Esophagus (tissue), 2 donors: ENCODE measurements at regions not wholly inside any gene's neighbourhood (a gene's known extent, or its start where the extent isn't known, plus 50 kb on each side); places are given as distances from the start of the nearest gene placed in this dataset.

Experiments
- H3K27ac ChIP-seq, 2 donors: one replicate each; pipeline ENCODE4 v1.5.1; 2013; ENCODE audit warnings: low read depth in 2 of 2, mild to moderate bottlenecking in 2 of 2, inconsistent platforms in 1 of 2, low read length in 1 of 2, moderate library complexity in 1 of 2
- H3K27me3 ChIP-seq, 2 donors: one replicate each; pipeline ENCODE4 v1.6.1; 2013; ENCODE audit warnings: low read length in 2 of 2, control low read depth in 1 of 2, mild to moderate bottlenecking in 1 of 2; ENCODE audit not compliant: insufficient read depth in 2 of 2, control insufficient read depth in 1 of 2
- H3K36me3 ChIP-seq, 2 donors: one replicate each; pipeline ENCODE4 v1.6.1; 2013; ENCODE audit warnings: low read length in 1 of 2; ENCODE audit not compliant: control insufficient read depth in 2 of 2, insufficient read depth in 2 of 2
- H3K4me1 ChIP-seq, 2 donors: one replicate each; pipeline ENCODE4 v1.6.1; 2013; ENCODE audit warnings: low read length in 1 of 2; ENCODE audit not compliant: control insufficient read depth in 2 of 2, insufficient read depth in 2 of 2
- H3K4me3 ChIP-seq, 2 donors: one replicate each; pipeline ENCODE4 v1.5.1; 2013; ENCODE audit warnings: low read length in 2 of 2, mild to moderate bottlenecking in 2 of 2, low read depth in 1 of 2, moderate library complexity in 1 of 2
- H3K9me3 ChIP-seq, 2 donors: one replicate each; pipeline ENCODE4 v1.6.1; 2013; ENCODE audit warnings: mild to moderate bottlenecking in 2 of 2, low read depth in 1 of 2, low read length in 1 of 2, moderate library complexity in 1 of 2; ENCODE audit not compliant: control insufficient read depth in 2 of 2, insufficient read depth in 1 of 2
- WGBS, 2 donors: extraction: QIAGEN DNeasy Blood & Tissue Kit; methylation state at CpG; one replicate each; pipeline ENCODE4 v1.1.7; 2013; 5-methylcytosine and 5-hydroxymethylcytosine counted together
- donor health status: healthy with polysubstance abuse.
- donor health status: Bipolar disorder and iron deficiency.

- no peaks in the 10 kb centered on the region for H3K36me3 ChIP-seq
- H3K9me3 ChIP-seq = no peaks in the 10 kb centered on the region
- WGBS, 2 donors = 80 to 85% methylated on average over 9 of the region's 9 CpGs
- H3K4me1 ChIP-seq = no peaks in the 10 kb centered on the region
- no peak overlapping the region for H3K27ac ChIP-seq
- H3K27me3 ChIP-seq = peaks cover 0 to 3% of the 10 kb centered on the region in 2 donors
- H3K4me3 ChIP-seq = no peak overlapping the region
Observed at GRCh38 chr2:234768608-234769196, 183.1 kb upstream of the SH3BP4 start.

DNA sequence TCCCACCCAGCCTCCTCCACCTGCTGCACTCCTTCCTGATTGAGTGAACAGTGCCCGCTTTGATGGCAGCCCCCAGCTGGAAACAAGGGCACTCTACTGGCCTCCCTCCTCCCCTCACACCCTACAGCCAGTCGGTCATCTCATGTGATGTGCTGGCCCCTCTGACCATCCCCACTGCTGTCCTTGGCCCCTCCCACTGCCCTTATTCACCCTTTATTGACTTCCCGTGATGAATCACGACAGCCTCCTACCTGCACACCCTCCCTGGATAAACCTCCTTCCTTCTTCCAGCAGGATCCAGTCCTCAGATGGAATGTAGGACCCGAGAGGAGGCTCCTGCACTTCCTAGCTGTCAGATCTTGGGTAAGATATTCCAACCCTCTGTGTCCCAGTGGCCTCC, 186.5 kb upstream of the SH3BP4 start:
- Histone ChIP-seq H3K4me3 (no peak overlapping the region), H3K27me3 (no peaks in the 10 kb centered on the region), H3K4me1 (no peaks in the 10 kb centered on the region), H3K27ac (no peak overlapping the region), H3K9me3 (no peaks in the 10 kb centered on the region), H3K36me3 (no peaks in the 10 kb centered on the region)
- WGBS, 2 donors = 57 to 68% methylated on average over 5 of the region's 5 CpGs

- no peaks in the 10 kb centered on the region for H3K36me3 ChIP-seq
- 84 to 91% methylated on average over 3 of the region's 3 CpGs for WGBS, 2 donors
- H3K4me3 ChIP-seq = no peak overlapping the region
- no peaks in the 10 kb centered on the region for H3K4me1 ChIP-seq
- no peaks in the 10 kb centered on the region for H3K27me3 ChIP-seq
- H3K27ac ChIP-seq = no peak overlapping the region
- no peaks in the 10 kb centered on the region for H3K9me3 ChIP-seq
Observed at GRCh38 chr2:234764372-234764771, 187.4 kb upstream of the SH3BP4 start.

DNA sequence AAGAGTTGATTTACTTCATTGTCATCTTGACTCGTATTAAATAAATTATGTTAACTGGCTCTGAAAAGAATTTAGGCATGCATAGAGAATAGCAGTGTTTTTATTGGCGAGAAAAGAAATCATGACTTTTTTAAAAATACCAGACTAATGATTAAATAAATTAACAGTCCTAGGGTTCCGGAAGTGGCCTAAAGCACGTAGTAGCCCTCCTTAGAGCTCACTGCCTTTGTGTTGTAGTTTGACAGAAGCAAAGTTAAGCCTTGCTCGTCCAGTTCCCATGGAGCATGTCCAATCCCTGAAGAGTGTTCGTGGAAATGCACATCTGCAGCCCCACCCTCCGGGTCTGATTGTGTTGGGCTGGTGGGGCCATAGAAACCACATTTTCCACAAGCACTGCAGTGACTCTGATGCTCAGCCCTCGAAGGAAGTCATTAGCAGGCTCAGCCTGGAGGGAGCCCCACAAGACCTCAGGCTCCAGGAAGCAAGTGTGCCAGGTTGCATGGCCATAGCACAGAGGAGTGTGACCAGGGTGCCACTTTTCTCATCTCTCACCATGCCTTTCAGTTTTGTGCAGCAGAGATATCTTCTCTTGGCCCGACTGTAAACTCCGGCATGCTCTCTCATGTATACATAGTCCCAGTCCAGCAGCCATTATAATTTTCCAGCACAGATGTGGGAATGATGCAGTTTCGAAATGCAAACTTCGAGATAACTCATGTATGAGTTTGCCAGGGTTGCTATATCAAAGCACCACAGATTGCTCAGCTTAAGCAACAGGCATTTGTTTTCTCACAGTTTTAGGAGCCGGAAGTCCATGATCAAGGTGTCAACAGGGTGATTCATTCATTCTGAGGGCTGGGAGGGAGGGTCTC, 188.6 kb upstream of the SH3BP4 start:
- 65 to 67% methylated on average over 13 of the region's 13 CpGs for WGBS, 2 donors
- Histone ChIP-seq H3K27me3 (no peaks in the 10 kb centered on the region), H3K4me1 (no peaks in the 10 kb centered on the region), H3K9me3 (no peaks in the 10 kb centered on the region), H3K36me3 (no peaks in the 10 kb centered on the region), H3K27ac (no peak overlapping the region), H3K4me3 (no peak overlapping the region)

- 69 to 73% methylated on average over 4 of the region's 4 CpGs for WGBS, 2 donors
- no peaks in the 10 kb centered on the region for H3K9me3 ChIP-seq
- H3K4me1 ChIP-seq = no peaks in the 10 kb centered on the region
- no peak overlapping the region for H3K27ac ChIP-seq
- no peaks in the 10 kb centered on the region for H3K27me3 ChIP-seq
- no peaks in the 10 kb centered on the region for H3K36me3 ChIP-seq
- H3K4me3 ChIP-seq = no peak overlapping the region
Observed at GRCh38 chr2:234761910-234762309, 189.9 kb upstream of the SH3BP4 start.

DNA sequence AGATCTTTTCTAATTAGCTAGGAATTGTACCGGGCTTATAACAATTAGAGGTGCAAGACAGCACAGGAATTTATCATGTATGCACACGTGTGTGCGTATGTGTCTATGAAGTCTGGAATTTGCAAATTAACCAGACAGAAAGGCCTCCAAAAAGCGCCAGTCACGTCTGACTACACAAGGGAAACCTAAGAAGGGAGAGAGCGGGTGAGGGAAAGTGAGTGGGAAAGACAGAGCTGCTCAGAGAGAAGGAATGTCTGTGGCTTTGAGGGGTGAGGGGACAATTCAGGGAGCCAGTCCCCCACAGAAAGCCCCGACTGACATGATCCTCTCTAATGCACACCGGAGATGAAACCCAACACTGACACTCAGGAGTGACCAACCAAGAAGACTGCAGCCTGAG, 197.7 kb upstream of the SH3BP4 start:
- Histone ChIP-seq H3K36me3 (no peaks in the 10 kb centered on the region), H3K9me3 (no peaks in the 10 kb centered on the region), H3K27me3 (no peaks in the 10 kb centered on the region), H3K27ac (no peak overlapping the region), H3K4me3 (no peak overlapping the region), H3K4me1 (no peaks in the 10 kb centered on the region)
- 78% methylated on average over 8 of the region's 8 CpGs for WGBS, 2 donors

GRCh38 chr2:234753701-234754100, 198.1 kb upstream of the SH3BP4 start:
- Histone ChIP-seq H3K4me1 (no peaks in the 10 kb centered on the region), H3K4me3 (no peak overlapping the region), H3K9me3 (no peaks in the 10 kb centered on the region), H3K36me3 (no peaks in the 10 kb centered on the region), H3K27ac (no peak overlapping the region), H3K27me3 (no peaks in the 10 kb centered on the region)
- 76 to 79% methylated on average over 4 of the region's 4 CpGs for WGBS, 2 donors

DNA sequence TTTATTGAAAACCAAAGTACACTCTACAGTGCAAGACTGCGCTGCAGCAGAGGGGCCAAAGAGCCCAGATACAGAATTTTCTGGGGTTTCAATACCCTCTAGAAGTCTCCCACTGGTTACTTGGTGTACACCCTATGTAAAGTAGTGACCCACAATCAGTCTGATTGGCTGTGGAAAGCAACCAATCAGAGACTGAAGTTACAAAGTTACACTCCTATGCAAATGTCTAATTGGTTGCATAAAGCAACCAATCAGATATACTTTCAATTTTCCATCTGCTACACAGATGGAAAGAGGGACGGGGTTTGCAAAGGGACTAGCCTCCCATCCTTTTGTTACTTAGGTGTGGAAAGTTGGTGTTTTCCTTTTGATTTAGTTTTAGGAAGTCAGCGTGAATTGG, 198.9 kb upstream of the SH3BP4 start:
- WGBS, 2 donors = 93% methylated on average over 3 of the region's 3 CpGs
- no peaks in the 10 kb centered on the region for H3K36me3 ChIP-seq
- H3K4me3 ChIP-seq = no peak overlapping the region
- H3K27me3 ChIP-seq = no peaks in the 10 kb centered on the region
- no peaks in the 10 kb centered on the region for H3K4me1 ChIP-seq
- H3K9me3 ChIP-seq = no peaks in the 10 kb centered on the region
- no peak overlapping the region for H3K27ac ChIP-seq

DNA sequence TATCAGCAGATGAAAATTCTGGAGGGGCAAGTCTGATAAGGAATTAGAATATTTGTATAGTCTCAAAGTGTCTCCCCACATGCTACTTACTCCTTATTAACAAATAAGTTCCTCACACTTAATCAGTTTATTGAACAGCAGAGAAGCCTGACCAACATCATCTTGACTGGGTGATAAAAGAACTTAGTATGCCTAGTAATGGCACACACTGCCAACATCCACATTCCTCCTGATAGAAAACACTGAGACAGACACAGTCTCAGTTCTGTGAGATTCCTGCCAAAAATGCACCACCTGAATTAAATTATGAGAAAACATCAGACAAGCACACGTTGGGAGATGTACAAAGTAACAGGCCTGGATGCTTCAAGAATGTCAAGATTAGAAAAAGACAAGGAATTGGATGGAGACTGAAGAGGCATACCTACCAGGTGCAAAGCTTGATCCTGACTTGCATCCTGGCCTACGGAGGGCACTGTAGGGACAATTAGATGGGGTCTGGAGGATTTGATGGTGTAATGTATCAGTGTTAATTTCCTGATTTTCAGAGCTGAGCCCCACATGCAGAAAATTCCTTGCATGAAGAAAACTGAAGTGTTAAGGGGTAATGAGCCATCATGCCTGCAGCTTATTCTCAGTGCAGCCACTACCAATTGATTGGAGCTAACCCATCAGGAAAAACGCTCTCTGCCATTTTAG, 200.4 kb upstream of the SH3BP4 start:
- Histone ChIP-seq H3K4me3 (no peak overlapping the region), H3K36me3 (no peaks in the 10 kb centered on the region), H3K9me3 (no peaks in the 10 kb centered on the region), H3K4me1 (no peaks in the 10 kb centered on the region), H3K27ac (no peak overlapping the region), H3K27me3 (no peaks in the 10 kb centered on the region)
- WGBS, 2 donors = 62 to 66% methylated on average over 3 of the region's 3 CpGs
